Heart left ventricle (tissue), 16 donors: ENCODE measurements at regions not wholly inside any gene's neighbourhood (a gene's known extent, or its start where the extent isn't known, plus 50 kb on each side); places are given as distances from the start of the nearest gene placed in this dataset.

Source experiments
- ATAC-seq, 4 donors: fragments of 200-7000 bp; cut with Tn5 transposase; one replicate each; pipeline ENCODE4 v1.9.1; 2020 to 2022; ENCODE audit warnings: moderate library complexity in 4 of 4, mild to moderate bottlenecking in 3 of 4, moderate number of reproducible peaks in 1 of 4
- DNase-seq, 5 donors: peaks; one replicate each; pipeline ENCODE4 v3.0.0-alpha.2; 2020
- H3K27ac ChIP-seq, 12 donors: fragments of 200-600 bp; sonication (generic) in 4 of 12; one replicate each; pipeline versions ENCODE4 v1.5.0 to v1.8.0; 2016 to 2022; ENCODE audit warnings: mild to moderate bottlenecking in 2 of 12
- H3K27me3 ChIP-seq, 9 donors: fragments of 200-600 bp; sonication (generic) in 2 of 9; one replicate each; pipeline versions ENCODE4 v1.5.1 to v1.8.0; 2016 to 2022; ENCODE audit warnings: mild to moderate bottlenecking in 3 of 9
- H3K36me3 ChIP-seq, 9 donors: fragments of 200-600 bp; sonication (generic) in 2 of 9; one replicate each; pipeline versions ENCODE4 v1.5.0 to v1.8.0; 2018 to 2022; ENCODE audit warnings: mild to moderate bottlenecking in 2 of 9
- H3K4me1 ChIP-seq, 12 donors: fragments of 200-600 bp; sonication (generic) in 4 of 12; one replicate each; pipeline versions ENCODE4 v1.5.0 to v1.8.0; 2016 to 2022; ENCODE audit warnings: mild to moderate bottlenecking in 3 of 12
- H3K4me3 ChIP-seq, 12 donors: fragments of 200-600 bp; sonication (generic) in 4 of 12; one replicate each; pipeline versions ENCODE4 v1.5.0 to v1.8.0; 2017 to 2022; ENCODE audit warnings: mild to moderate bottlenecking in 9 of 12, moderate library complexity in 4 of 12
- H3K9me3 ChIP-seq, 12 donors: fragments of 200-600 bp; sonication (generic) in 4 of 12; one replicate each; pipeline versions ENCODE4 v1.5.0 to v1.8.0; 2016 to 2022; ENCODE audit warnings: mild to moderate bottlenecking in 1 of 12
- POLR2A ChIP-seq, 2 donors: fragments of 450-650 bp; IDR thresholded peaks; one replicate each; pipeline ENCODE4 v1.6.1; 2017; ENCODE audit warnings: antibody characterized with exemption in 2 of 2, mild to moderate bottlenecking in 2 of 2, moderate library complexity in 2 of 2
- WGBS, 4 donors: extraction: QIAGEN DNeasy Blood & Tissue Kit in 2 of 4; methylation state at CpG; one replicate each; pipeline versions ENCODE4 v1.1.5 to v1.1.7; 2013 to 2018; 5-methylcytosine and 5-hydroxymethylcytosine counted together
- intact Hi-C, 10 donors: fragments of 100-400 bp; cut with DNase I; formaldehyde crosslinking; loops; one replicate each; pipeline versions ENCODE4 v1.11.1 to v1.14.2; 2022
- TF ChIP-seq, protein P1 (sequence below), 12 donors: fragments of 200-600 bp; sonication (generic) in 4 of 12; IDR thresholded peaks; one replicate each; pipeline versions ENCODE4 v1.5.0 to v1.8.0; 2018 to 2022; ENCODE audit warnings: antibody characterized with exemption in 12 of 12, mild to moderate bottlenecking in 5 of 12
- donor health status: ischemic (EF 13 %, LVEDD 7.1; RV severe dilation, severe dysfunction).
- donor health status: healthy with polysubstance abuse.
- donor health status: DM: no; HTN: yes; CAD: no.
- donor health status: DM: no; HTN: no; CAD: no.
- donor health status: ischemic (EF 25% LVEDD 6.9; RV normal size, moderate dysfunction).
- donor health status: ischemic (EF 25% LVEDD 5.7; RV mildly dilated, moderate dysfunction).
- donor health status: healthy.
- donor health status: DM: yes; HTN: yes; CAD: no.
- donor health status: ischemic (EF 35%, LVEDD 5.7; RV mildly dilated, moderate dysfunction).
- donor health status: nonischemic (EF 11% LVEDD 7.7; RV severe dilation, severe dysfunction).
- donor health status: DM: yes; HTN: yes; CAD: no.
- donor health status: PGD.
- donor health status: ischemic (EF 29% LVEDD 5.4; RV normal size, mild dysfunction).
- donor health status: nonischemic (EF 23%, LVEDD 6.1; RV moderate dilation, normal function).

DNA sequence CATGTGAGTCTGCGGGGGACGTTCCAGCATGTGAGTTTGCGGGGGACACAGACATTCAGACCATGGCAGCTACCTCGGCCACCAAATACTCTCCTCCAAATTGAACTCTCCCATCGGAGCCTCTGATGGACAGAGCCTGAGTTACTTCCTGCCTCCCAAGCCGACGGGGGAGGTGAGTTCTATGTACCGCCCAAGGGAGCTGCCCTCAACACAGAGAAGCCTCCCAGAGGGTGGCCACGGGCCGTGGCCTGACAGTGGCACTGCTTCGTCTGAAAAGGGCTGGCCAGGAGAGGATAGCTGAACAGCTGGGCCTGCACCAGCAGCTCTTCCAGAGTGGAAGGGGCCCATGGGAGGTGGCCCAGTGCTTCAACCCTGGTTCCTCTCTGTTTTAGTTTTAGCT lies 274.5 kb upstream of the PPP2R2D start:
- no peaks in the 10 kb centered on the region for H3K36me3 ChIP-seq
- H3K4me3 ChIP-seq: no peak overlapping the region
- intact Hi-C loops: no loop called here
- H3K9me3 ChIP-seq: peaks cover 0 to 10% (median 0%) of the 10 kb centered on the region in 12 donors
- ATAC-seq (no peak), DNase-seq (no peak)
- H3K4me1 ChIP-seq: no peaks in the 10 kb centered on the region
- TF ChIP-seq, protein P1, sequence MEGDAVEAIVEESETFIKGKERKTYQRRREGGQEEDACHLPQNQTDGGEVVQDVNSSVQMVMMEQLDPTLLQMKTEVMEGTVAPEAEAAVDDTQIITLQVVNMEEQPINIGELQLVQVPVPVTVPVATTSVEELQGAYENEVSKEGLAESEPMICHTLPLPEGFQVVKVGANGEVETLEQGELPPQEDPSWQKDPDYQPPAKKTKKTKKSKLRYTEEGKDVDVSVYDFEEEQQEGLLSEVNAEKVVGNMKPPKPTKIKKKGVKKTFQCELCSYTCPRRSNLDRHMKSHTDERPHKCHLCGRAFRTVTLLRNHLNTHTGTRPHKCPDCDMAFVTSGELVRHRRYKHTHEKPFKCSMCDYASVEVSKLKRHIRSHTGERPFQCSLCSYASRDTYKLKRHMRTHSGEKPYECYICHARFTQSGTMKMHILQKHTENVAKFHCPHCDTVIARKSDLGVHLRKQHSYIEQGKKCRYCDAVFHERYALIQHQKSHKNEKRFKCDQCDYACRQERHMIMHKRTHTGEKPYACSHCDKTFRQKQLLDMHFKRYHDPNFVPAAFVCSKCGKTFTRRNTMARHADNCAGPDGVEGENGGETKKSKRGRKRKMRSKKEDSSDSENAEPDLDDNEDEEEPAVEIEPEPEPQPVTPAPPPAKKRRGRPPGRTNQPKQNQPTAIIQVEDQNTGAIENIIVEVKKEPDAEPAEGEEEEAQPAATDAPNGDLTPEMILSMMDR (IDR thresholded peaks at IDR 0.05): no peak
- no peak for TF ChIP-seq POLR2A (IDR thresholded peaks at IDR 0.05)
- no peaks in the 10 kb centered on the region for H3K27me3 ChIP-seq
- H3K27ac ChIP-seq: no peak overlapping the region
- 85 to 92% (median 88%) methylated on average over 10 to 11 of the region's 11 CpGs for WGBS, 4 donors

DNA sequence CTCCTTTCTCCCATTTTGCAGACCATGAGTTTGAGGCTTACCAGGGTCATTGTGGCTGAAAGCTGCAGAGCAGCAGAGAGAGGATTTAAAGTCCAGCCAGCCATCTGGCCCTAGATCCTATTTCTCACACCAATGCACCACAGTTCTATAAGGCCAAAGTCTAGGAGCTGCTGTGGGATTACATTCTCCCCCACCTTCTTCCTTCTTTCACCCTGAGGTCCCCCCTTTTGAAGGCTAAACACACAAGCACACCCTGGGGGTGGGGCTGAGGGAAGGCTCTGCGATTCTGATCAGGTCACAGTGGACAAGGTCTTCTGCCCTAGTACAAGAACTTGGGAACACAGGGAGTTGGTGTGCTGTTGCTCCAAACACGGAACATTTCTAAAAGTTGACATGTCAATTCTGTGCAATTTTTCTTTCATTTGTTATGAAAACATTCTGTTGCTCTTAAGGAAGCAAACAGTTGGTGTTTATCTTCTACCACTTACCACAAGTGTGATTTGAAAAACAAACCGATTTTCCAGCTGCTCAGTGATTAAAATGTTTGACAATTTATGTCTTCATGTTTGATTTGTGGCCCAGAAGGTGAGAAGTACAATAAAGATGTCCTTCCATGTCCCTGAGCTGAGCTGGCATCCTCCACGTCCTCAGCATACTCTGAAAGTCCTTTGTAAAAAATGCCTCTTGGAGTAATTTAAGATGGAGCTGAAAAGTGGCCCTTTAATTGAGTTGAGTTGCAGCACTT lies 271.6 kb upstream of the PPP2R2D start:
- DNase-seq: no peak
- Histone ChIP-seq H3K27me3 (peaks cover 0 to 6% (median 0%) of the 10 kb centered on the region in 9 donors), H3K4me3 (no peak overlapping the region), H3K27ac (no peak overlapping the region), H3K4me1 (no peaks in the 10 kb centered on the region), H3K9me3 (peaks cover 0 to 10% (median 2%) of the 10 kb centered on the region in 12 donors), H3K36me3 (no peaks in the 10 kb centered on the region)
- TF ChIP-seq, protein P1 (IDR thresholded peaks at IDR 0.05): no peak
- TF ChIP-seq POLR2A (IDR thresholded peaks at IDR 0.05): no peak
- 44 to 59% (median 55%) methylated on average over 4 of the region's 4 CpGs for WGBS, 4 donors
- ATAC-seq: no peak
- intact Hi-C loops: no loop called here

DNA sequence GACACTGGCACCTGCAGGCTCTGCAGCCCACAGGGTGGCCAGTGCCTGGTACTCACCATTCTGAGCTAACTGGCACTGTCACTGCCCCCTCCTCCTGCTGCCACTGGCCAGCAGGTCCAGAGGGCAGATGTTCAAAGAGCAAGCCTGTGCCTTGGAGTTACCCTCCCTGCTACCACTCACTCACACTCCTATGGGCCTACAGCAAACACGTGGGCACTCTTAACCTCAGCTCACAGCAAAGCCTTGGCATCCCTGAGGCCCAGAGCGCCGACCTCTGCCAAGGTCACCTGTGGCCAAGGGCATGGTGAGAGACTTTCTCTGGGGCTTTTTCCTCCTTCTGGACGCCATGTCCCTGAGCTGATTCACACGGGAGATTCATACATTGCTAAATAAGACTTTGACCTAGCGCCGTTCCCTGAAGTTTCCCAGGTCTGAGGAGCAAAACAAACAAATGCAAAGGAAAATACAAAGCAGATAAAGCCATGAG lies 270.0 kb upstream of the PPP2R2D start:
- no peak for ATAC-seq
- Histone ChIP-seq H3K36me3 (no peaks in the 10 kb centered on the region), H3K27me3 (peaks cover 0 to 10% (median 0%) of the 10 kb centered on the region in 9 donors), H3K27ac (no peak overlapping the region), H3K4me1 (no peaks in the 10 kb centered on the region), H3K9me3 (peaks cover 0 to 12% (median 2%) of the 10 kb centered on the region in 12 donors), H3K4me3 (no peak overlapping the region)
- no peak for DNase-seq
- intact Hi-C loops: no loop called here
- TF ChIP-seq, protein P1 (IDR thresholded peaks at IDR 0.05): no peak
- no peak for TF ChIP-seq POLR2A (IDR thresholded peaks at IDR 0.05)
- 73 to 83% (median 79%) methylated on average over 7 of the region's 7 CpGs for WGBS, 4 donors

DNA sequence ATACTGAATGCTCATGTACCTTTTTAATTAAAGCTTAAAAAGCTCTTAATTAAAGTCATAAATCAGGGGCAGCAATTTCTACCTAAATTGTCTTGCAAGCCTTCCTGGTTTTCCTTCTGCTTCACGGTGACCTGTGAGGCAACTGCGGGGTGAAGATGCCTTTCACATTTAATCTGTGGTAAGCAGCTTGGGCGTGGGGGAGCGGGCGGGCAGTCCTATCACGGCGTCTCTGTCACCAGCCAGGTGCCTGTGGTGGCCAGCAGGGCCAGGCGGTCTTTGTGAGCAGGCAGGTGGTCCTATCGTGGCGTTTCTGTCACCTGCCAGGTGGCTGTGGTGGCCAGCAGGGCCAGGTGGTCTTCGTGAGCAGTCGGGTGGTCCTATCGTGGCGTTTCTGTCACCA lies 269.2 kb upstream of the PPP2R2D start:
- Histone ChIP-seq H3K9me3 (peaks cover 0 to 12% (median 2%) of the 10 kb centered on the region in 12 donors), H3K27me3 (peaks cover 0 to 10% (median 0%) of the 10 kb centered on the region in 9 donors), H3K4me3 (no peak overlapping the region), H3K4me1 (no peaks in the 10 kb centered on the region), H3K27ac (no peak overlapping the region), H3K36me3 (no peaks in the 10 kb centered on the region)
- TF ChIP-seq, protein P1 (IDR thresholded peaks at IDR 0.05): no peak
- TF ChIP-seq POLR2A (IDR thresholded peaks at IDR 0.05): no peak
- no peak for ATAC-seq
- intact Hi-C loops: no loop called here
- WGBS, 4 donors: 78 to 86% (median 83%) methylated on average over 14 of the region's 14 CpGs
- DNase-seq: no peak
